ENCODE measurements at regions not wholly inside any gene's neighbourhood (a gene's known extent, or its start where the extent isn't known, plus 50 kb on each side); places are given as distances from the start of the nearest gene placed in this dataset.

DNA sequence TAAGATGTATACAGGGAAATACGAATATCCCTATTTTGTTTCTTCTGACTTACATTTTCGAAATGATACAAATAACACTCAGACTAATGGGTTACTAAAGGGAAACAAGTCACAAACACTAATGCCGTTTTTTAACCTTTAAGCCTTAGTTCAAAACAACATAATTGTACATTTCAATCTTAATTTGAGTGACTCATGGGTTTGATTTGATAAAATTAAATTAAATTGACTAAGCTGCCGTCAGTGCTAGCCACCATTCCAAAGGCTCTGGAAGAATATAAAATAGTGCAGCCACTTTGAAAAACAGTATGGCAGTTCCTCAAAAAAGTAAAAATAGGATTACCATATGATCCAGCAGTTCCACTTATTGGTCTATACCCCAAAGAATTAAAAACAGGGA lies 133.8 kb upstream of the NT5C1B start:
- H3K9me3 ChIP-seq: no peaks in the 10 kb centered on the region
- no peak for DNase-seq
- no peak overlapping the region for H3K27ac ChIP-seq
- no peaks in the 10 kb centered on the region for H3K36me3 ChIP-seq
- TF ChIP-seq, protein P1, sequence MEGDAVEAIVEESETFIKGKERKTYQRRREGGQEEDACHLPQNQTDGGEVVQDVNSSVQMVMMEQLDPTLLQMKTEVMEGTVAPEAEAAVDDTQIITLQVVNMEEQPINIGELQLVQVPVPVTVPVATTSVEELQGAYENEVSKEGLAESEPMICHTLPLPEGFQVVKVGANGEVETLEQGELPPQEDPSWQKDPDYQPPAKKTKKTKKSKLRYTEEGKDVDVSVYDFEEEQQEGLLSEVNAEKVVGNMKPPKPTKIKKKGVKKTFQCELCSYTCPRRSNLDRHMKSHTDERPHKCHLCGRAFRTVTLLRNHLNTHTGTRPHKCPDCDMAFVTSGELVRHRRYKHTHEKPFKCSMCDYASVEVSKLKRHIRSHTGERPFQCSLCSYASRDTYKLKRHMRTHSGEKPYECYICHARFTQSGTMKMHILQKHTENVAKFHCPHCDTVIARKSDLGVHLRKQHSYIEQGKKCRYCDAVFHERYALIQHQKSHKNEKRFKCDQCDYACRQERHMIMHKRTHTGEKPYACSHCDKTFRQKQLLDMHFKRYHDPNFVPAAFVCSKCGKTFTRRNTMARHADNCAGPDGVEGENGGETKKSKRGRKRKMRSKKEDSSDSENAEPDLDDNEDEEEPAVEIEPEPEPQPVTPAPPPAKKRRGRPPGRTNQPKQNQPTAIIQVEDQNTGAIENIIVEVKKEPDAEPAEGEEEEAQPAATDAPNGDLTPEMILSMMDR (IDR thresholded peaks at IDR 0.05): no peak
- no peaks in the 10 kb centered on the region for H3K4me1 ChIP-seq
- intact Hi-C loops (cut with DNase I): no loop called here
- H3K4me3 ChIP-seq: no peak overlapping the region
- no peak for ATAC-seq
- no peaks in the 10 kb centered on the region for H3K27me3 ChIP-seq

DNA sequence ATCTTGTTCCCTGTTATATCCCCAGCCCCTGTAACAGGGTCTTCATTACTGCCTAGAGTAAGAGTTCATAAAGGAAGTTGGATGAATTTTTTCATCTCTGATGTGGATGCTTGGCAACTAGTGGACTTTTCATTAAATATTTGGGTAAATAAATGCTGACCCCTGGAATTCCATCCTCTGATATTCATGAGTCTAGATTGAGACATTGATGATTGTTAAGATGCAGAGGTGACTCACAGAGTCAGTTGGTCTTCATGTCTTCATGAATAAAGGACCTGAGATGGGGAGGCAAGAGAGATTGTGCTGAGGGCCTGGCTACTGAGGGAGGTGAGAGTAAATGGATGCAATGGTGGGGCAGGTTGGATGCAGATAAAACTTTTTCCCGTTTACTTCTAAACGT lies 132.7 kb upstream of the NT5C1B start:
- intact Hi-C loops (cut with DNase I): no loop called here
- Histone ChIP-seq H3K36me3 (no peaks in the 10 kb centered on the region), H3K27me3 (no peaks in the 10 kb centered on the region), H3K9me3 (no peaks in the 10 kb centered on the region), H3K27ac (no peak overlapping the region), H3K4me3 (no peak overlapping the region), H3K4me1 (no peaks in the 10 kb centered on the region)
- ATAC-seq (no peak), DNase-seq (no peak)
- TF ChIP-seq, protein P1 (IDR thresholded peaks at IDR 0.05): no peak

DNA sequence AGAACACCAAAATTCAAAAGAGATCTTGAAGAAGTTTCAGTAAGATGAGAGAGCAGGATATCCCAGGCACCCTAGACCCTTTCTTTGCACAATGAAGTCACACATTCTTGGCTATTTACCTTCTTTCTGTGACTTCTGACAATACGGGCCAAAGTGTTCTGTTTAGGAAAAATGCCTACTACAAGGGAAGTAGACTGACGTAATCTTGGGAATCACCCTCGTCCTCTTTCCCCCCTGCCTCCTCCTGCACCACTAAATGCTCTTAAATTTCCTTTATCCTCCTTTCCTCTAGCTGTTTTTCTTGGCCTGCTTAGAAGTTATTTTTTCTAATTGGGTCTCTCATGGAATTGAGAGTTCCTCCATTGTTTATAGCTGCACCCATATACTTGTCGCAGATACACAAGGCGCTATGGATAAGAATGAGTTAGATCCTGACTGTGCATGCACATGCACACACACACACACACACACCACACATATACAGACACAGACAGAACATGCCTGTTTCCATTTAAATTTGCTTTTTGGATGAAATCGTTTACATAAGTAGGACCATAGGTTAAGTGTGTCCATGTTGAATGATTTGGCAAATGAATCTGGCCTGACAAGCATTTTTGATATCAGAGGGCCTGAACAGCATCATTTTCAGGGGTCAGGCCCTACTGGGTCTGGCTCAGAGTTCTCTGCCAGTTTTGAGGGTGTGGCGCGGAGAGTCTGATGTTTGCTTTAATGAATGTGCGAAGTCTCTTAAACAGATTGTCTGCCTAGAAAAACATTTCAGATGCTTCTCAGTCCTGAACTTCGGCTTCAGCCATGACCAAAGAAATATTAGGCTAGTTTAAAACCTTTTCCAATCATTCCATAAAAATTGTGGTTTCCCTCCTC lies 131.9 kb upstream of the NT5C1B start:
- TF ChIP-seq, protein P1 (IDR thresholded peaks at IDR 0.05): no peak
- no peak overlapping the region for H3K27ac ChIP-seq
- H3K9me3 ChIP-seq: no peaks in the 10 kb centered on the region
- DNase-seq (no peak), ATAC-seq (no peak)
- intact Hi-C loops (cut with DNase I): no loop called here
- H3K4me3 ChIP-seq: no peak overlapping the region
- no peaks in the 10 kb centered on the region for H3K27me3 ChIP-seq
- no peaks in the 10 kb centered on the region for H3K36me3 ChIP-seq
- H3K4me1 ChIP-seq: no peaks in the 10 kb centered on the region

DNA sequence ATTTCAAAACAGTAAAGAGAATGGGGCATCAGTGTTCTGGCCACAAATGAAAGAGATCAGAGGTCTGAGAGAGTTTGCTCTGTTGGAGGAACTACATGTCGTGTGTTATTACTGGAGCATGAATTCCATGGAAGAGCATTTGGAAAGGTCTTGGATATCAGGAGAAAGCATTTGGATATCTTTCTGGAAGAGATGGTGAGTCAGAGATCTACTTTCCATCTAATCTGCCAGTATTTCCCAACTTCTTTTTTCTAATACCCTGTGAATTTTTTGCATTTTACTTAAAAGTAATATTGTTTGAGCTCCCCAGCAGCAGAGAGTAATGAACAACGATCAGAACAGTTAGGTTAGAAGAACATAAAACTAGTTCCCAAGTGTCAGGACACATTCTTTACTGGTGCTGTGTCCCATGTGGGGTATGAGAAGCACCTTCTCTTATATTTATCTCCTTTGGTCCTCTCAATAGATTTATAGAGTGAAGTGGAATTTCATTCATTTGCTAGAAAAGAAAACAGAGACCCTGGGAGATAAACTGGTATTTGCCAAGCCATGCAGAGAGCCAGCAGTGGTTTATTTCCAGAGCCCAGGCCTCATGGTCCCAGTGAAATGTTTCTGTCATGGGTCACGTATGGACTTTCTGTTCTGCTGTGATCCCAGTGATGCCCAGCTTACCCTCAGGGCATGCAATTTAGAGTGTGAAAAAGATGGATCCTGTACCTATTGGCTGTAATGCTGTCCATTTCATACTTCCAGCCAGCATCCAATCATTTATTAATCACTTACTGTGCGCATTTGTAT lies 130.8 kb upstream of the NT5C1B start:
- H3K36me3 ChIP-seq: no peaks in the 10 kb centered on the region
- H3K27ac ChIP-seq: no peak overlapping the region
- no peaks in the 10 kb centered on the region for H3K9me3 ChIP-seq
- no peak overlapping the region for H3K4me3 ChIP-seq
- no peaks in the 10 kb centered on the region for H3K4me1 ChIP-seq
- DNase-seq: no peak
- intact Hi-C loops (cut with DNase I): no loop called here
- ATAC-seq: no peak
- no peaks in the 10 kb centered on the region for H3K27me3 ChIP-seq
- TF ChIP-seq, protein P1 (IDR thresholded peaks at IDR 0.05): no peak

DNA sequence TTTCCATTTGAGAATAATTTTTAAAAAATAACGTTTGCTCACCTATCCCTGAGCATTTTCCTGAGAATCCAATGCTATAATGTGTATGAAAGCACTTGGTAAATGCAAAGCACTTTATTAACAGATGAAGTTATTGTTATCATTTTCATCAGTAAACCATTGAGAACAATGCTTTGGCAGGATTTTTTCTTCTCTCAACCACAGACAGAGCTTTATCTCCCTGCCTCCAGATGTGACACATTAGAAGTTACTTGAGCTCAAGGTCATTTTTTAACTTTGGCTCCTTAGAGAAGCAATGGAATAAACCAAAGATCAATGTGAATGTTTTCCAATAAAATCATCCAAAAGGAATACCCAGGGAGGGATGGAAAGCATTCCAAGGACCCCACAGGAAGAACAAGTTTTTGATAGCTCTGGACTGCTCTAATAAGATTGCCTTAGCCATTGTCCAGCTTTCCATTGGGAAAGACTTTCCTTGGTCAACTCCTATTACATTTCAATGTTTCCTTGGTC lies 118.9 kb upstream of the NT5C1B start:
- Histone ChIP-seq H3K27ac (no peak overlapping the region), H3K27me3 (no peaks in the 10 kb centered on the region), H3K36me3 (no peaks in the 10 kb centered on the region), H3K4me3 (no peak overlapping the region), H3K4me1 (no peaks in the 10 kb centered on the region), H3K9me3 (peaks cover 5% of the 10 kb centered on the region)
- DNase-seq: no peak
- TF ChIP-seq, protein P1 (IDR thresholded peaks at IDR 0.05): no peak
- ATAC-seq: no peak
- intact Hi-C loops (cut with DNase I): no loop called here

All from upper lobe of right lung (tissue), 1 donor.